ENCODE measurements at regions not wholly inside any gene's neighbourhood (a gene's known extent, or its start where the extent isn't known, plus 50 kb on each side); places are given as distances from the start of the nearest gene placed in this dataset.
"Not testable (repeated sequence)": the region's sequence is repeated elsewhere in the genome, so short reads cannot be mapped to it uniquely, and the experiment has no call there.

- no peak for TF ChIP-seq CTCF (conservative IDR thresholded peaks at IDR 0.05)
- H3K27ac ChIP-seq, result no peak overlapping the region
Measured at GRCh38 chr2:63710732-63711131, 122.0 kb downstream of the MDH1 start.

- no peak for TF ChIP-seq CTCF (conservative IDR thresholded peaks at IDR 0.05)
- H3K27ac ChIP-seq, result no peak overlapping the region
Measured at GRCh38 chr2:63712748-63713147, 124.0 kb downstream of the MDH1 start.

- TF ChIP-seq CTCF (conservative IDR thresholded peaks at IDR 0.05), result no peak
- H3K27ac ChIP-seq, result no peak overlapping the region
Measured at GRCh38 chr2:63716146-63716545, 125.5 kb upstream of the UGP2 start.

- H3K27ac ChIP-seq, result no peak overlapping the region
- no peak for TF ChIP-seq CTCF (conservative IDR thresholded peaks at IDR 0.05)
Measured at GRCh38 chr2:63719052-63719451, 122.6 kb upstream of the UGP2 start.

- no peak for TF ChIP-seq CTCF (conservative IDR thresholded peaks at IDR 0.05)
- H3K27ac ChIP-seq, result no peak overlapping the region; the same call in 1 of the 2 replicates
Measured at GRCh38 chr2:63721082-63721424, 120.6 kb upstream of the UGP2 start.

- not testable (repeated sequence) for H3K27ac ChIP-seq
Measured at GRCh38 chr2:63722284-63722683, 119.4 kb upstream of the UGP2 start.

GRCh38 chr2:63723709-63724108 lies 118.0 kb upstream of the UGP2 start:
- no peak for TF ChIP-seq CTCF (conservative IDR thresholded peaks at IDR 0.05)
- no peak overlapping the region for H3K27ac ChIP-seq

GRCh38 chr2:63725212-63725611 lies 116.5 kb upstream of the UGP2 start:
- H3K27ac ChIP-seq, result not testable (repeated sequence)

GRCh38 chr2:63729362-63729761 lies 112.3 kb upstream of the UGP2 start:
- no peak for TF ChIP-seq CTCF (conservative IDR thresholded peaks at IDR 0.05)
- H3K27ac ChIP-seq, result no peak overlapping the region
